ENCODE measurements at regions not wholly inside any gene's neighbourhood (a gene's known extent, or its start where the extent isn't known, plus 50 kb on each side); places are given as distances from the start of the nearest gene placed in this dataset.
"Not testable (repeated sequence)": the region's sequence is repeated elsewhere in the genome, so short reads cannot be mapped to it uniquely, and the experiment has no call there.

DNA sequence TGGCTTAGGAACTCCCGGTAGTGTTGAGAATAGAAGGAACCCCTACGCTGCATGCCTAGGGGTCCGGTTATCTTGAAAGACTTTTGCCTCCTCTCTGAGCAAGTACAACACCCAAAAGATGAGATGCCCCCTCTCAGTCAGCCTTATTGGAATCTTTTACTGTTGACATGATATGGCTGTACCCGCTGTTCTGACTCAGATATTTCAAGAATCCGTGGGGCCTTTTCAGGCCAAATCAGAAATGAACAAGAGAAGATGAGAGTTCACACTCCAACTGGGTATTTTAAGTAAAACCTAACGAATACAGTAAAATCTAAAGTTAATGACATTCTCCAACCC is 164.2 kb downstream of the PPIAL4G start:
- peak overlapping the region; percentile 92 to 99 (median 96) for H3K4me3 Mint-ChIP-seq
- H3K27ac Mint-ChIP-seq: peak overlapping the region in 2 of 3 donors; percentile 65 to 88
- peaks cover 3% of the 10 kb centered on the region for H3K27me3 Mint-ChIP-seq
- peaks cover 2% of the 10 kb centered on the region for H3K36me3 Mint-ChIP-seq
- peaks cover 0 to 4% (median 0%) of the 10 kb centered on the region in 3 donors for H3K9me3 Mint-ChIP-seq
- peaks cover 20 to 32% (median 29%) of the 10 kb centered on the region in 3 donors for H3K4me1 Mint-ChIP-seq

DNA sequence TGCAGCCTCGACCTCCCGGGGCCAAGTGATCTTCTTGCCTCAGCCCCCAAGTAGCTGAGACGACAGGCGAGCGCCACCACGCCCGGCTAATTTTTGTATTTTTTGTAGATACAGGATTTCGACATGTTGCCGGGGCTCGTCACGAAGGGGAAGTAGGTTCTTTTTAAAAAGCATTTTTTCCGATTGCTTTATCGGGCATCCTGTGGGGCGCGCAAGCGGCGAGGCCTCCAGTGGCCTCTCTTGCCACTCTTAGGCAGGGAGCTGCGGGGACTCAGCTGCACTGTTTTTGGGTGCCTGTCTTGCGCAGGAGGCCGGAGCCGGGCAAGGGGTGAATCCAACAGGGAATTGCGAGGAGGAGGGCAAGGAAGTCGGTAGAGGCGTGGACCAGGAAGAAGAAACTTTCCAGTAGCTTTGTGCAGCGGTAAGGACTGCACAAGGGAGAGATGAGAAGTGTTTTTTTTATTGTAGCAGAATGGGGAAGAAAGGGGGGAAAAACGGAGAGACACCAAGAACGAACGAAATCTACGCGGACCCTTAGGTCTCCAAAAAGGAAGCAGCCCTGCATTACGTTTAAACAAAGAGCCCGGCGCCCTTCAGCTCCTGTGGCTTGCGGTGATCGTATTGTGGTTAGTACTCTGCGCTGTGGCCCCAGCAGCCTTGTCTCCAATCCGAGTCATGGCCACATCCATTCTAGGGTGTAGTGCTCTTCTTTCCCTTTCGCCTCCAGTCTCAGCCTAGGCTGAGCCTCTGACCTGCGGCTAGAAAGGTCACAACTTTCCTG is 164.8 kb downstream of the PPIAL4G start:
- Mint-ChIP-seq H3K27me3 (peaks cover 3% of the 10 kb centered on the region), H3K36me3 (peaks cover 2% of the 10 kb centered on the region), H3K9me3 (peaks cover 0 to 4% (median 0%) of the 10 kb centered on the region in 3 donors), H3K4me3 (peak overlapping the region; percentile 92 to 99 (median 96)), H3K4me1 (peaks cover 20 to 32% (median 29%) of the 10 kb centered on the region in 3 donors), H3K27ac (peak overlapping the region; percentile 65 to 88 (median 87))

DNA sequence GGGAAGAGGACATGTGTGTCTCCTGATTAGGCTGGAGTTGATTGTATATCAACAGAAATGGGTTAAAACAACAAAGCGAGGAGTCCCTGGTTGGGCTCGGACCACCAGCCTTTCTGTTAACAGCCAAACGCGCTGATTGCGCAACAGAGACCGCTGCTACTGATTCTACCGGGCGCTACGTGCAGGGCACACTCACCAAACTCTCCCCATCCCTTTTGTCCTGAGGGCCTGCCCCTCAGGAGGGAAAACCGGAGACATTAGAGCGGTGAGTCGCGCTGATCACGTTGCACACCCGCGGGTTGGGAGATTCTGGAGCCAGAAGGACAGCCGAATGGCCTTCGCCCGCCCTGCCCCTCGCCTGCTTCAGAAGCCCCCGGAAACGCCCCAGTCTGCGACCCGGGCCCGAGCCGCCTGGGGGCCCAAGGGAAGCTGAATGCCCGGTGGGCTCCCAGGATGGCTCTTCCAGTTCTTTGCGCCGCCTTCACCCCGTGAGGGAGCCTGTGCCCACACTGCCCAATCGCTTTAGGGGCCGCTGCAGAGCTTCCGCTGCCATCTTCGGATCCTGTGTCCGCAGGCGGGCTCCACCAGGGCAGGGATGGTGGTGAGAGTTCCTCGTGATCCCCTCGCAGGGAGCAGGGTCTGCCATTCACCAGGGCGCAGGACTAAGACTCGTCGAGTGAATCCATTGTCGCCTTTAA is 165.4 kb upstream of the NBPF11 start:
- Mint-ChIP-seq H3K9me3 (peaks cover 0 to 4% (median 0%) of the 10 kb centered on the region in 3 donors), H3K27me3 (peaks cover 6% of the 10 kb centered on the region), H3K27ac (peak overlapping the region in 1 of 3 donors; percentile 87), H3K36me3 (no peaks in the 10 kb centered on the region), H3K4me3 (peak overlapping the region; percentile 92 to 99 (median 96)), H3K4me1 (peaks cover 20 to 32% (median 29%) of the 10 kb centered on the region in 3 donors)

- Mint-ChIP-seq H3K4me3 (peak overlapping the region in 3 of 4 donors; percentile 43 to 71 (median 50)), H3K27ac (peak overlapping the region in 2 of 3 donors; percentile 59 to 69), H3K36me3 (no peaks in the 10 kb centered on the region), H3K4me1 (peaks cover 20 to 37% (median 32%) of the 10 kb centered on the region in 3 donors), H3K9me3 (peaks cover 2 to 9% (median 2%) of the 10 kb centered on the region in 3 donors), H3K27me3 (peaks cover 14% of the 10 kb centered on the region)
These were observed 163.2 kb upstream of the NBPF11 start for GRCh38 chr1:148315071-148315811.

- H3K27ac Mint-ChIP-seq: no peak overlapping the region
- H3K36me3 Mint-ChIP-seq: no peaks in the 10 kb centered on the region
- H3K4me1 Mint-ChIP-seq: peaks cover 16 to 29% (median 23%) of the 10 kb centered on the region in 3 donors
- no peak overlapping the region for H3K4me3 Mint-ChIP-seq
- H3K27me3 Mint-ChIP-seq: peaks cover 38% of the 10 kb centered on the region
- peaks cover 2 to 9% (median 2%) of the 10 kb centered on the region in 3 donors for H3K9me3 Mint-ChIP-seq
These were observed 158.7 kb upstream of the NBPF11 start for GRCh38 chr1:148310807-148311206.

DNA sequence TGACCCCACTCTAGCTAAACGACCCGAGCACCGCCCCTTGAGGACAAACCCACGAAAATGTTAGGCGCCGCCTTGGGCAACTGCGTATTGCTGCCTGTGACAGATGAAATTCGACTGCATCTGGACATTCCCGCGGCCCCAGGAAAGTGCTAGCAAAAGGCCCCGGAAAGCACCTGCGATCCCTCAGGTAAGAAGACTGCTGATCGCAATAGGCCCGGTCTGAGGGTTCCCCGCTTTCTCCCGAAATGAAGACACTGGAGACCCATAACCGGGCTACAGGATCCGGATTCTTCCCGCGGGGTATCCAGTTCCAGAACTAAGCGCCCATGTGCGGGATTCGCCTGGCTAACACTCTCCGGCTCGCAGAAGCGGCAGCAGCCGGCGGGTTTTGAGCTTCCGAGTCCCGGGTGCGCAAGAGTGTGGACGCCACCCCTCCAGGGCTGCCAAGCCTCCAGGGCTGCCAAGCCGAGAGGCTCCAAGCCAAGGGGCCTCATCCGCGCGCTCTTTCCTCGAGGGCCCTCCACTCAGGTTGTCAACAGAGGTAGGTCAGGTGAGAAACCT is 157.9 kb upstream of the NBPF11 start:
- H3K36me3 Mint-ChIP-seq: no peaks in the 10 kb centered on the region
- peaks cover 8 to 22% (median 15%) of the 10 kb centered on the region in 3 donors for H3K4me1 Mint-ChIP-seq
- no peak overlapping the region for H3K4me3 Mint-ChIP-seq
- H3K27ac Mint-ChIP-seq: no peak overlapping the region
- peaks cover 2 to 9% (median 2%) of the 10 kb centered on the region in 3 donors for H3K9me3 Mint-ChIP-seq
- peaks cover 38% of the 10 kb centered on the region for H3K27me3 Mint-ChIP-seq

- peaks cover 2 to 5% (median 2%) of the 10 kb centered on the region in 3 donors for H3K9me3 Mint-ChIP-seq
- H3K4me1 Mint-ChIP-seq: peaks cover 10 to 22% (median 16%) of the 10 kb centered on the region in 3 donors
- H3K36me3 Mint-ChIP-seq: no peaks in the 10 kb centered on the region
- no peak overlapping the region for H3K27ac Mint-ChIP-seq
- peaks cover 41% of the 10 kb centered on the region for H3K27me3 Mint-ChIP-seq
- H3K4me3 Mint-ChIP-seq: no peak overlapping the region
These were observed 156.9 kb upstream of the NBPF11 start for GRCh38 chr1:148308832-148309458.

- Mint-ChIP-seq H3K4me3 (peak overlapping the region in 2 of 4 donors; percentile 4 to 61), H3K27ac (no peak overlapping the region), H3K27me3 (peaks cover 39% of the 10 kb centered on the region), H3K36me3 (no peaks in the 10 kb centered on the region), H3K4me1 (peaks cover 18 to 24% (median 23%) of the 10 kb centered on the region in 3 donors), H3K9me3 (peaks cover 2 to 5% (median 2%) of the 10 kb centered on the region in 3 donors)
These were observed 155.6 kb upstream of the NBPF11 start for GRCh38 chr1:148307583-148308185.

GRCh38 chr1:148304935-148305334 is 152.9 kb upstream of the NBPF11 start:
- Mint-ChIP-seq H3K4me1 (peaks cover 15 to 24% (median 18%) of the 10 kb centered on the region in 3 donors), H3K27me3 (peaks cover 29% of the 10 kb centered on the region)
- H3K36me3 Mint-ChIP-seq, H3K9me3 Mint-ChIP-seq, H3K4me3 Mint-ChIP-seq, H3K27ac Mint-ChIP-seq: not testable (repeated sequence)

- Mint-ChIP-seq H3K4me3 (peak overlapping the region; percentile 77 to 95 (median 88)), H3K27ac (peak overlapping the region in 1 of 3 donors; percentile 89), H3K27me3 (peaks cover 18% of the 10 kb centered on the region), H3K4me1 (peaks cover 12 to 23% (median 16%) of the 10 kb centered on the region in 3 donors)
- not testable (repeated sequence) for H3K36me3 Mint-ChIP-seq, H3K9me3 Mint-ChIP-seq
These were observed 150.7 kb upstream of the NBPF11 start for GRCh38 chr1:148302586-148303364.

DNA sequence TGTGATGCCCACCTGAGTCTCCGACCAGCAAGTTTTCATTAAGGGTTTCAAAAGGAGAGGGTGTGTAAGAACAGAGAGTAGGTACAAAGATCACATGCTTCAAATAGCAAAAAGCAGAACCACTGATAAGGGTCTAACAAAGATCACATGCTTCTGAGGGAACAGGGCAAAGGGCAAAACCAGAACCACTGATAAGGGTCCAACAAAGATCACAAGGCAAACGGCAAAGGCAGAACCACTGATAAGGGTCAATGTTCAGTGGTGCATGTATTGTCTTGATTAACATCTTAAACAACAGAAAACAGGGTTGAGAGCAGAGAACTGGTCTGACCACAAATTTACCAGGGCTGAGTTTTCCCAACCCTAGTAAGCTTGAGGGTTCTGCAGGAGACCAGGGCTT is 145.8 kb upstream of the NBPF11 start:
- H3K4me1 Mint-ChIP-seq, H3K9me3 Mint-ChIP-seq, H3K27me3 Mint-ChIP-seq, H3K36me3 Mint-ChIP-seq, H3K4me3 Mint-ChIP-seq, H3K27ac Mint-ChIP-seq: not testable (repeated sequence)

DNA sequence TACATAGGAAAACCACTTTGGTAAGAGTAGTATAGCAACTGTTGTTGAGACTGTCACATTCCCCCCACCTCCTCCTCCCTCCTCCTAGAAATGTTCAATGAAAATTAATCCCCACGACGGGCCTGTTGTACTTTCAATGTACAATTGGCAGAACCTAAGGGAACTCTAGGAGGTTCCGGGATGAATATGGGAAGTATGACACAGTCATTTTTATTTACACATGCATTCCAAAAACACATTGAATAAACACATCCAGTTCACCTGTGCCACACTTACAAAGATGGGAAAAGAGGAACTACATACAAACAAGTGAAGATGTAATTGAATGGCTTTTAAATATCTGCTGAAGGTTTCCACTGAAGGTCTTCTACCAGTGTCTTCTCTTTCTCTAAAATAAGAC is 144.4 kb upstream of the NBPF11 start:
- Mint-ChIP-seq H3K27ac (peak overlapping the region in 1 of 3 donors; percentile 43), H3K36me3 (no peaks in the 10 kb centered on the region), H3K4me1 (no peaks in the 10 kb centered on the region), H3K9me3 (peaks cover 0 to 3% (median 0%) of the 10 kb centered on the region in 3 donors), H3K27me3 (peaks cover 3% of the 10 kb centered on the region), H3K4me3 (no peak overlapping the region)

- H3K4me3 Mint-ChIP-seq: no peak overlapping the region
- no peaks in the 10 kb centered on the region for H3K36me3 Mint-ChIP-seq
- H3K27me3 Mint-ChIP-seq: peaks cover 4% of the 10 kb centered on the region
- peaks cover 0 to 2% (median 0%) of the 10 kb centered on the region in 3 donors for H3K4me1 Mint-ChIP-seq
- H3K27ac Mint-ChIP-seq: no peak overlapping the region
- H3K9me3 Mint-ChIP-seq: peaks cover 0 to 4% (median 3%) of the 10 kb centered on the region in 3 donors
These were observed 142.2 kb upstream of the NBPF11 start for GRCh38 chr1:148294116-148294807.

Data from IgD-negative memory B cell (primary cell).